ENCODE measurements at regions not wholly inside any gene's neighbourhood (a gene's known extent, or its start where the extent isn't known, plus 50 kb on each side); places are given as distances from the start of the nearest gene placed in this dataset.

DNA sequence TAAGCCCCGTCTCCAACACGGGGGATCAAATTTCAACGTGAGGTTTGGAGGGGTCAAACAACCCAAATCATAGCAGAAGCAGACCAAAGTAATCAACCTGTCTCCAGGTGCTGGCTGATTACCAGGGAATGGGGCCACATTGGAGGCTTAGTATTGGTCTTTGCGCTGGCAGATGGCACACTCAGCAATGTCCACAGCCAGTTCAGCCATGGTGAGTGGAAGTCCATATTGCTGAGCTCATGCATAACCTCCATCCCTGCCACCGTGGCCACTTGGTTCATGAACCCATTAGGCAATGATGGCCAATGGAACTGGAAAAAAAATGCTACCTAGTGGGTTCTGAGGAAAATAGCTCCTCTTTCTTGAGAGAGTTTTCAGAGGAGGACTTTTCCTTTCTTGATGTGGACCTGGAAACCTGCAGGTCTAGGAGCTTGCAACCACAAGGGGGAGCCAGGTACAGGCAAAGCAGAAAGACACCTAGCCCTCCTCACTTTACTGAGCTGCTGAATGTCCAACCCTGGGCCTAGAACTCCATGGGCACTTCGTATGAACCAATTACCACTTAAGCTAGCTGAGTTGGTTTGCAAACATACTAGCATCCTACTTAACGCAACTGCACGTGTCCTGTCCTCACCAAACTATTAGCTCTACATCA, 128.0 kb upstream of the GYPC start:
- TF ChIP-seq, protein P1, sequence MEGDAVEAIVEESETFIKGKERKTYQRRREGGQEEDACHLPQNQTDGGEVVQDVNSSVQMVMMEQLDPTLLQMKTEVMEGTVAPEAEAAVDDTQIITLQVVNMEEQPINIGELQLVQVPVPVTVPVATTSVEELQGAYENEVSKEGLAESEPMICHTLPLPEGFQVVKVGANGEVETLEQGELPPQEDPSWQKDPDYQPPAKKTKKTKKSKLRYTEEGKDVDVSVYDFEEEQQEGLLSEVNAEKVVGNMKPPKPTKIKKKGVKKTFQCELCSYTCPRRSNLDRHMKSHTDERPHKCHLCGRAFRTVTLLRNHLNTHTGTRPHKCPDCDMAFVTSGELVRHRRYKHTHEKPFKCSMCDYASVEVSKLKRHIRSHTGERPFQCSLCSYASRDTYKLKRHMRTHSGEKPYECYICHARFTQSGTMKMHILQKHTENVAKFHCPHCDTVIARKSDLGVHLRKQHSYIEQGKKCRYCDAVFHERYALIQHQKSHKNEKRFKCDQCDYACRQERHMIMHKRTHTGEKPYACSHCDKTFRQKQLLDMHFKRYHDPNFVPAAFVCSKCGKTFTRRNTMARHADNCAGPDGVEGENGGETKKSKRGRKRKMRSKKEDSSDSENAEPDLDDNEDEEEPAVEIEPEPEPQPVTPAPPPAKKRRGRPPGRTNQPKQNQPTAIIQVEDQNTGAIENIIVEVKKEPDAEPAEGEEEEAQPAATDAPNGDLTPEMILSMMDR (IDR thresholded peaks at IDR 0.05): peak; percentile 47 to 62 (median 50)
- TF ChIP-seq POLR2A (IDR thresholded peaks at IDR 0.05): no peak

All from right lobe of liver (tissue), 4 donors.